Neural progenitor cell (in vitro differentiated cells): ENCODE measurements at regions not wholly inside any gene's neighbourhood (a gene's known extent, or its start where the extent isn't known, plus 50 kb on each side); places are given as distances from the start of the nearest gene placed in this dataset.

Experiments
- DNase-seq: peaks from one replicate; pipeline ENCODE4 v3.0.0-alpha.2; 2016; ENCODE audit warnings: low spot score
- H2AFZ ChIP-seq: fragments of 200-600 bp; sonication (generic); replicated peaks from 2 replicates; pipeline ENCODE4 v1.6.1; 2016; ENCODE audit warnings: antibody characterized with exemption
- H3F3A ChIP-seq: fragments of 200-600 bp; sonication (generic); 2 replicates; pipeline ENCODE4 v1.6.1; 2016; ENCODE audit warnings: antibody characterized with exemption, low read depth
- H3K27ac ChIP-seq: fragments of 200-600 bp; sonication (generic); 2 replicates; pipeline ENCODE4 v1.5.1; 2016; ENCODE audit warnings: mild to moderate bottlenecking
- H3K27me3 ChIP-seq: fragments of 200-600 bp; sonication (generic); 2 replicates; pipeline ENCODE4 v1.6.1; 2016; ENCODE audit warnings: mild to moderate bottlenecking, moderate library complexity
- H3K36me3 ChIP-seq: fragments of 200-600 bp; sonication (generic); 2 replicates; pipeline ENCODE4 v1.5.1; 2016
- H3K4me1 ChIP-seq: fragments of 200-600 bp; sonication (generic); 2 replicates; pipeline ENCODE4 v1.6.1; 2016; ENCODE audit warnings: mixed run types
- H3K4me2 ChIP-seq: fragments of 200-600 bp; sonication (generic); 2 replicates; pipeline ENCODE4 v1.6.1; 2016
- H3K4me3 ChIP-seq: fragments of 200-600 bp; sonication (generic); 2 replicates; pipeline ENCODE4 v1.5.1; 2016
- H3K79me2 ChIP-seq: fragments of 200-600 bp; sonication (generic); 2 replicates; pipeline ENCODE4 v1.6.1; 2016; ENCODE audit warnings: low read depth
- H3K9ac ChIP-seq: fragments of 200-600 bp; sonication (generic); 2 replicates; pipeline ENCODE4 v1.6.1; 2016
- H3K9me3 ChIP-seq: fragments of 200-600 bp; sonication (generic); 2 replicates; pipeline ENCODE4 v1.5.1; 2016; ENCODE audit warnings: low read depth
- H4K20me1 ChIP-seq: fragments of 200-600 bp; sonication (generic); 2 replicates; pipeline ENCODE4 v1.6.1; 2016; ENCODE audit warnings: low read depth
- H3K27ac Mint-ChIP-seq: 3 replicates; pipeline ENCODE4 v1.8.0; 2021; ENCODE audit warnings: mixed read lengths
- H3K27me3 Mint-ChIP-seq: 2 replicates; pipeline ENCODE4 v1.8.0; 2022; ENCODE audit warnings: low read depth, mild to moderate bottlenecking, inconsistent platforms, moderate library complexity, mixed read lengths; ENCODE audit not compliant: insufficient read depth
- H3K36me3 Mint-ChIP-seq: 3 replicates; pipeline ENCODE4 v1.8.0; 2021; ENCODE audit warnings: mixed read lengths
- H3K4me1 Mint-ChIP-seq: 3 replicates; pipeline ENCODE4 v1.8.0; 2021; ENCODE audit warnings: mixed read lengths
- H3K4me3 Mint-ChIP-seq: 3 replicates; pipeline ENCODE4 v1.8.0; 2021; ENCODE audit warnings: mild to moderate bottlenecking, moderate library complexity, mixed read lengths
- H3K9me3 Mint-ChIP-seq: 3 replicates; pipeline ENCODE4 v1.8.0; 2020; ENCODE audit warnings: mixed read lengths
- EZH2 ChIP-seq: fragments of 200-600 bp; sonication (generic); IDR thresholded peaks from 2 replicates; pipeline ENCODE4 v1.6.1; 2017; ENCODE audit warnings: antibody characterized with exemption, mild to moderate bottlenecking, moderate library complexity
- EZH2phosphoT487 ChIP-seq: fragments of 200-600 bp; sonication (generic); IDR thresholded peaks from 2 replicates; pipeline ENCODE4 v1.6.1; 2017; ENCODE audit warnings: antibody characterized with exemption
- TF ChIP-seq, protein P1 (sequence below): fragments of 200-600 bp; sonication (generic); IDR thresholded peaks from 2 replicates; pipeline ENCODE4 v1.5.1; 2017; ENCODE audit warnings: antibody characterized with exemption, mild to moderate bottlenecking

DNA sequence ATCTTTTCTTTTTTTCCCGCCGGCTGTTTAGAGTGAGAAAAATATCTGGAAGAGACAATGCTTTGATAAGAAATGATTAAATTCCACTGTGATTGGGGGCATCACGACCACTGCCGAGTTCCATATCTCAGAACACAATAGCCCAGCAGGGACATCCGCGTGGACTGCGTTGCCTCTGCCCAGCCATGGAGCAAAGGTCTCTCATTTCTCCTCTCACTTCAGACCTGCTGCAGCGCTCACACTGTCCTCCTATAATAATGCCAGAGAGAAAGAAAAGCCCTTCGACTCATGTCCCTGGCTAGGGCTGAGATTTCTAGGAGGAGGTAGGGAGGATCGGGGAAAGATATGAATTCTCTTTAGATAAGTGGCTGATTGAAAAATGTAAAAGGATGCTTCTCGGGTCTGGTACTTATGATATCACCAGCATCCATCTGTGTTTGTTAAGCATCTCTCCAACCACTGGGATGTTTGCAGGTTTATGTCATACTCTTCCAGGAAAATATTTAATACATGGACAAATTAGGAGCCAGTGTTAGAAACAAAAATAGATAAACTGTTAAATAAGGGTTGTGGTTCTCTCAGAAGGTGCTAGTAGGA, 472.9 kb upstream of the AKR1E2 start:
- Mint-ChIP-seq H3K36me3 (no peaks in the 10 kb centered on the region), H3K4me3 (no peak overlapping the region), H3K27ac (no peak overlapping the region), H3K9me3 (no peaks in the 10 kb centered on the region), H3K27me3 (no peaks in the 10 kb centered on the region), H3K4me1 (peaks cover 20% of the 10 kb centered on the region)
- Histone ChIP-seq H2AFZ (no peak overlapping the region), H3K4me3 (no peak overlapping the region), H3K79me2 (no peaks in the 10 kb centered on the region), H3F3A (no peaks in the 10 kb centered on the region), H3K27ac (no peak overlapping the region), H3K4me1 (peaks cover 13% of the 10 kb centered on the region), H3K9me3 (no peaks in the 10 kb centered on the region), H3K4me2 (no peak overlapping the region), H3K36me3 (no peaks in the 10 kb centered on the region), H3K27me3 (no peaks in the 10 kb centered on the region), H3K9ac (no peak overlapping the region), H4K20me1 (no peaks in the 10 kb centered on the region)
- TF ChIP-seq, protein P1, sequence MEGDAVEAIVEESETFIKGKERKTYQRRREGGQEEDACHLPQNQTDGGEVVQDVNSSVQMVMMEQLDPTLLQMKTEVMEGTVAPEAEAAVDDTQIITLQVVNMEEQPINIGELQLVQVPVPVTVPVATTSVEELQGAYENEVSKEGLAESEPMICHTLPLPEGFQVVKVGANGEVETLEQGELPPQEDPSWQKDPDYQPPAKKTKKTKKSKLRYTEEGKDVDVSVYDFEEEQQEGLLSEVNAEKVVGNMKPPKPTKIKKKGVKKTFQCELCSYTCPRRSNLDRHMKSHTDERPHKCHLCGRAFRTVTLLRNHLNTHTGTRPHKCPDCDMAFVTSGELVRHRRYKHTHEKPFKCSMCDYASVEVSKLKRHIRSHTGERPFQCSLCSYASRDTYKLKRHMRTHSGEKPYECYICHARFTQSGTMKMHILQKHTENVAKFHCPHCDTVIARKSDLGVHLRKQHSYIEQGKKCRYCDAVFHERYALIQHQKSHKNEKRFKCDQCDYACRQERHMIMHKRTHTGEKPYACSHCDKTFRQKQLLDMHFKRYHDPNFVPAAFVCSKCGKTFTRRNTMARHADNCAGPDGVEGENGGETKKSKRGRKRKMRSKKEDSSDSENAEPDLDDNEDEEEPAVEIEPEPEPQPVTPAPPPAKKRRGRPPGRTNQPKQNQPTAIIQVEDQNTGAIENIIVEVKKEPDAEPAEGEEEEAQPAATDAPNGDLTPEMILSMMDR: no peak
- TF ChIP-seq EZH2phosphoT487 (no peak), EZH2 (no peak)
- DNase-seq: no peak

DNA sequence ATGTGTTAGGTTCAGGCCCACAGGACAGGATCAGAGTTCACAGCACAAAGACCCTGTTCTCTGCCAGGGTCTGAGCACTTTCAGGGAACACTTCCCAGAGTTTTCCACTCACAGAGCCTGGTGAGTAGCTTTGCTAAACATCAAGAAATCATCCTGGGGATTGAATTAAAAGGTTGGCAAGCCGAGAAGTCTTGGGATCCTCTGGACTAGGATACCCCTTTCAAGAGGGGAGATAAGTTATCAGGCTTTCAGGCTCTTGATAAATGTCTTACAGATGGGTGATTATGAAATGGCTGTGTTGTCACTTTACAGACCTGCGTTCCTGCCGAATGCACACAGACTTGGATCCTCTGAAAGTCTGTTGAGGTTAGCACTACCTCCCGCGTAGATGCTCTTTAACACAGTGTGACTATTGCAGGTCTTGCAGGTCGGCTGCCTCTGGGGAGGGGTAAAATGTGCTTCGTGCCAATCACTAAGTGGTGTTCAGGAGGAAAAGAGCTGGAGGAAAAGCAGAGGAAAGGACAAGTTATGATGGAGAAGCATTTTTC, 473.5 kb upstream of the AKR1E2 start:
- H3K9me3 ChIP-seq: no peaks in the 10 kb centered on the region
- TF ChIP-seq, protein P1: no peak
- TF ChIP-seq EZH2phosphoT487 (no peak), EZH2 (no peak)
- Mint-ChIP-seq H3K4me1 (peaks cover 20% of the 10 kb centered on the region), H3K27ac (peak overlapping the region; percentile 8), H3K4me3 (no peak overlapping the region), H3K27me3 (no peaks in the 10 kb centered on the region), H3K9me3 (no peaks in the 10 kb centered on the region), H3K36me3 (no peaks in the 10 kb centered on the region)
- H3F3A ChIP-seq: no peaks in the 10 kb centered on the region
- no peak overlapping the region for H3K4me3 ChIP-seq
- no peak overlapping the region for H2AFZ ChIP-seq
- H3K27ac ChIP-seq: no peak overlapping the region
- H3K36me3 ChIP-seq: no peaks in the 10 kb centered on the region
- no peak overlapping the region for H3K9ac ChIP-seq
- no peak for DNase-seq
- H3K27me3 ChIP-seq: no peaks in the 10 kb centered on the region
- H3K4me2 ChIP-seq: no peak overlapping the region
- no peaks in the 10 kb centered on the region for H4K20me1 ChIP-seq
- H3K79me2 ChIP-seq: no peaks in the 10 kb centered on the region
- H3K4me1 ChIP-seq: peaks cover 13% of the 10 kb centered on the region

DNA sequence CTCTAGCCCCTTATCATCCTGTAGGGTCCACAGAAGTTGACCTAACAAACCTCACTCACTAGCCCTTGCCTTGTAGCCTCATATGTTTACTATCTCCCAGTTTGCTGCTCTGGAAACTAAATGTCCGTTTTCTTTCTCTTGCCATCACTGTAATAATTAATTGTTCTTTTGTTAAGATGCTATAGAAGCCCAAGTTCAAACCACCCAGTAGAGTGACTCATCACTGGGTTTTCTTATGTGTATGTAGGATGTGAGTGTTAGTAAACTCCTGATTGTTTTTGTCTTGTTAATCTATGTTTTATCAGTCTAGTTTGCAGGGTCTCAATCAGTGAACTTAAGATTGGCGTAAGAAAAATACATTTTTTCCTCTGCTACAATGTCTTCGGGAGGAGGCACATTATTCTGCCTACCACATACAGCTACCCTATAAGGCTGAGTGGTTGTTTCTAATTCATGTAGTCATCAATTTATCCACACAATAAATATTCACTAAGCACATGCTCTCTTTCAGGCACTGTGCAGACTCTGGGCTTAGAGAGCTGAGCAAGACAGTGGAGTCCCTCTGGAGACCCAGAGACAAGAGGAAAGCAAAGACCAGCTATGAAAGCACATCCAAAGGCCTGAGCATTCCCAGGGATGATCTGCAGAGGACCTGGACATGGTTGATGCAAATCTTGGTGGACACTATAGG, 474.1 kb upstream of the AKR1E2 start:
- Histone ChIP-seq H3K4me2 (no peak overlapping the region), H3K4me1 (peaks cover 13% of the 10 kb centered on the region), H3F3A (no peaks in the 10 kb centered on the region), H3K27me3 (no peaks in the 10 kb centered on the region), H3K4me3 (no peak overlapping the region), H4K20me1 (no peaks in the 10 kb centered on the region), H2AFZ (no peak overlapping the region), H3K9me3 (no peaks in the 10 kb centered on the region), H3K9ac (no peak overlapping the region), H3K36me3 (no peaks in the 10 kb centered on the region), H3K27ac (no peak overlapping the region), H3K79me2 (no peaks in the 10 kb centered on the region)
- DNase-seq: no peak
- Mint-ChIP-seq H3K4me1 (peaks cover 20% of the 10 kb centered on the region), H3K27ac (no peak overlapping the region), H3K36me3 (no peaks in the 10 kb centered on the region), H3K27me3 (no peaks in the 10 kb centered on the region), H3K4me3 (no peak overlapping the region), H3K9me3 (no peaks in the 10 kb centered on the region)
- TF ChIP-seq EZH2 (no peak), EZH2phosphoT487 (no peak)
- TF ChIP-seq, protein P1: no peak
